ENCODE measurements at regions not wholly inside any gene's neighbourhood (a gene's known extent, or its start where the extent isn't known, plus 50 kb on each side); places are given as distances from the start of the nearest gene placed in this dataset.

GRCh38 chr14:61147831-61148549 lies 133.1 kb downstream of the TMEM30B start:
- peaks cover 37% of the 10 kb centered on the region for H3K4me1 ChIP-seq
- H3K4me3 ChIP-seq, result no peak overlapping the region
- no peak for DNase-seq (ENCODE audit: extremely low spot score in 2 of 2)
- TF ChIP-seq POLR2AphosphoS5 (IDR thresholded peaks at IDR 0.05; ENCODE audit: insufficient read depth in 1 of 2, low read depth in 1 of 2) (no peak), CTCF (IDR thresholded peaks at IDR 0.05) (no peak), POLR2A (IDR thresholded peaks at IDR 0.05) (no peak)
- H3K36me3 ChIP-seq, result no peaks in the 10 kb centered on the region
- H3K9me3 ChIP-seq, result no peaks in the 10 kb centered on the region
- intact Hi-C loops (cut with DNase I), result no loop called here
- no peak overlapping the region for H3K27ac ChIP-seq
- no peaks in the 10 kb centered on the region for H3K27me3 ChIP-seq

- Histone ChIP-seq H3K4me1 (peaks cover 37% of the 10 kb centered on the region), H3K4me3 (no peak overlapping the region), H3K27me3 (no peaks in the 10 kb centered on the region), H3K36me3 (no peaks in the 10 kb centered on the region), H3K9me3 (no peaks in the 10 kb centered on the region), H3K27ac (no peak overlapping the region)
- TF ChIP-seq POLR2AphosphoS5 (IDR thresholded peaks at IDR 0.05; ENCODE audit: insufficient read depth in 1 of 2, low read depth in 1 of 2) (no peak), CTCF (IDR thresholded peaks at IDR 0.05) (no peak), POLR2A (IDR thresholded peaks at IDR 0.05) (no peak)
- intact Hi-C loops (cut with DNase I), result no loop called here
- DNase-seq (ENCODE audit: extremely low spot score in 2 of 2), result no peak
These were observed 133.7 kb downstream of the TMEM30B start for GRCh38 chr14:61147381-61147821.

- no peak overlapping the region for H3K4me3 ChIP-seq
- H3K9me3 ChIP-seq, result no peaks in the 10 kb centered on the region
- DNase-seq (ENCODE audit: extremely low spot score in 2 of 2), result no peak
- peak overlapping the region; percentile 68 for H3K27ac ChIP-seq
- H3K27me3 ChIP-seq, result no peaks in the 10 kb centered on the region
- H3K4me1 ChIP-seq, result peaks cover 37% of the 10 kb centered on the region
- H3K36me3 ChIP-seq, result no peaks in the 10 kb centered on the region
- intact Hi-C loops (cut with DNase I), result no loop called here
- TF ChIP-seq CTCF (IDR thresholded peaks at IDR 0.05), result no peak
- no peak for TF ChIP-seq POLR2AphosphoS5 (IDR thresholded peaks at IDR 0.05; ENCODE audit: insufficient read depth in 1 of 2, low read depth in 1 of 2)
- TF ChIP-seq POLR2A (IDR thresholded peaks at IDR 0.05), result no peak
These were observed 134.2 kb downstream of the TMEM30B start for GRCh38 chr14:61146899-61147298.

- Histone ChIP-seq H3K4me1 (peaks cover 37% of the 10 kb centered on the region), H3K36me3 (no peaks in the 10 kb centered on the region), H3K27ac (peak overlapping the region; percentile 68), H3K4me3 (no peak overlapping the region), H3K9me3 (no peaks in the 10 kb centered on the region), H3K27me3 (no peaks in the 10 kb centered on the region)
- no peak for DNase-seq (ENCODE audit: extremely low spot score in 2 of 2)
- intact Hi-C loops (cut with DNase I), result no loop called here
- no peak for TF ChIP-seq POLR2AphosphoS5 (IDR thresholded peaks at IDR 0.05; ENCODE audit: insufficient read depth in 1 of 2, low read depth in 1 of 2)
- TF ChIP-seq CTCF (IDR thresholded peaks at IDR 0.05), result no peak
- no peak for TF ChIP-seq POLR2A (IDR thresholded peaks at IDR 0.05)
These were observed 135.1 kb downstream of the TMEM30B start for GRCh38 chr14:61145903-61146481.

Data from vagina (tissue), 2 donors.